Mesendoderm (in vitro differentiated cells): ENCODE measurements at regions not wholly inside any gene's neighbourhood (a gene's known extent, or its start where the extent isn't known, plus 50 kb on each side); places are given as distances from the start of the nearest gene placed in this dataset.
"Not testable (repeated sequence)": the region's sequence is repeated elsewhere in the genome, so short reads cannot be mapped to it uniquely, and the experiment has no call there.

Source experiments
- DNase-seq: peaks from one replicate; pipeline ENCODE4 v3.0.0; 2013
- H2AK5ac ChIP-seq: 2 replicates; pipeline ENCODE4 v1.6.1; 2013; ENCODE audit warnings: low read length, inconsistent platforms
- H2BK120ac ChIP-seq: 2 replicates; pipeline ENCODE4 v1.6.1; 2013; ENCODE audit warnings: low read depth, mild to moderate bottlenecking, low read length, moderate library complexity, mixed read lengths
- H2BK15ac ChIP-seq: replicated peaks from 2 replicates; pipeline ENCODE4 v1.6.1; 2013; ENCODE audit warnings: low read depth, mild to moderate bottlenecking, moderate library complexity
- H2BK5ac ChIP-seq: 2 replicates; pipeline ENCODE4 v1.6.1; 2013; ENCODE audit warnings: low read length, inconsistent platforms
- H3K18ac ChIP-seq: 2 replicates; pipeline ENCODE4 v1.6.1; 2013; ENCODE audit warnings: mild to moderate bottlenecking, low read length, mixed read lengths
- H3K23ac ChIP-seq: one replicate; pipeline ENCODE4 v1.6.1; 2013; ENCODE audit warnings: low read length
- H3K27ac ChIP-seq: 2 replicates; pipeline ENCODE4 v1.5.1; 2013; ENCODE audit warnings: low read depth, mild to moderate bottlenecking, inconsistent platforms, low read length, moderate library complexity
- H3K27me3 ChIP-seq: 2 replicates; pipeline ENCODE4 v1.6.1; 2013; ENCODE audit warnings: low read length, control low read depth, mild to moderate bottlenecking, inconsistent platforms; ENCODE audit not compliant: insufficient read depth, poor library complexity
- H3K36me3 ChIP-seq: 2 replicates; pipeline ENCODE4 v1.6.1; 2013; ENCODE audit warnings: low read length, inconsistent platforms; ENCODE audit not compliant: control insufficient read depth, insufficient read depth
- H3K4ac ChIP-seq: one replicate; pipeline ENCODE4 v1.6.1; 2013; ENCODE audit warnings: low read depth, mild to moderate bottlenecking, low read length, moderate library complexity
- H3K4me1 ChIP-seq: 2 replicates; pipeline ENCODE4 v1.6.1; 2013; ENCODE audit warnings: low read depth, low read length, inconsistent platforms; ENCODE audit not compliant: control insufficient read depth
- H3K4me2 ChIP-seq: 2 replicates; pipeline ENCODE4 v1.6.1; 2013; ENCODE audit warnings: low read length
- H3K4me3 ChIP-seq: 2 replicates; pipeline ENCODE4 v1.5.1; 2013; ENCODE audit warnings: mild to moderate bottlenecking, low read length
- H3K56ac ChIP-seq: one replicate; pipeline ENCODE4 v1.6.1; 2013; ENCODE audit warnings: low read length
- H3K79me1 ChIP-seq: 2 replicates; pipeline ENCODE4 v1.6.1; 2013; ENCODE audit warnings: low read length, inconsistent platforms
- H3K79me2 ChIP-seq: 2 replicates; pipeline ENCODE4 v1.6.1; 2013; ENCODE audit warnings: mild to moderate bottlenecking, low read length; ENCODE audit not compliant: control insufficient read depth, insufficient read depth
- H3K9ac ChIP-seq: 2 replicates; pipeline ENCODE4 v1.6.1; 2013; ENCODE audit warnings: low read length, inconsistent platforms
- H4K5ac ChIP-seq: one replicate; pipeline ENCODE4 v1.6.1; 2013; ENCODE audit warnings: low read length
- H4K8ac ChIP-seq: one replicate; pipeline ENCODE4 v1.6.1; 2013; ENCODE audit warnings: low read depth, mild to moderate bottlenecking, control low read depth, low read length, moderate library complexity
- WGBS: extraction: QIAGEN DNeasy Blood & Tissue Kit; methylation state at CpG from one replicate; pipeline ENCODE4 v1.1.7; 2013; ENCODE audit warnings: low lambda C conversion rate, missing lambda C conversion rate; ENCODE audit not compliant: insufficient coverage; ENCODE audit errors: extremely low coverage; 5-methylcytosine and 5-hydroxymethylcytosine counted together

GRCh38 chr3:193970131-193970772 is 165.7 kb upstream of the HES1 start:
- not testable (repeated sequence) for H3K9ac ChIP-seq, H4K8ac ChIP-seq, H2BK5ac ChIP-seq, H2BK120ac ChIP-seq, H3K27me3 ChIP-seq, H4K5ac ChIP-seq, H3K79me2 ChIP-seq, H3K4me3 ChIP-seq, H3K18ac ChIP-seq, H3K4me2 ChIP-seq, H3K36me3 ChIP-seq, H3K4ac ChIP-seq, H3K23ac ChIP-seq, H3K79me1 ChIP-seq, H2AK5ac ChIP-seq, H3K27ac ChIP-seq, H2BK15ac ChIP-seq
- WGBS = no CpG with 5 or more reads among the region's 7 CpGs
- peak overlapping the region; percentile 17 for H3K56ac ChIP-seq
- H3K4me1 ChIP-seq = peaks cover 14% of the 10 kb centered on the region
- DNase-seq = peak; percentile 93

- Histone ChIP-seq H3K4me1 (peaks cover 14% of the 10 kb centered on the region), H3K4me2 (no peak overlapping the region), H3K23ac (no peak overlapping the region), H4K8ac (no peak overlapping the region), H3K27ac (no peak overlapping the region), H3K79me2 (no peaks in the 10 kb centered on the region), H2BK5ac (no peak overlapping the region), H3K4me3 (no peak overlapping the region), H3K56ac (peak overlapping the region; percentile 52), H4K5ac (no peak overlapping the region), H3K9ac (no peak overlapping the region), H3K18ac (peak overlapping the region; percentile 15), H3K27me3 (no peaks in the 10 kb centered on the region), H3K36me3 (no peaks in the 10 kb centered on the region), H3K79me1 (no peaks in the 10 kb centered on the region), H2BK15ac (no peak overlapping the region), H2AK5ac (no peak overlapping the region), H3K4ac (no peak overlapping the region), H2BK120ac (no peak overlapping the region)
- peak; percentile 52 for DNase-seq
- WGBS = no CpG with 5 or more reads among the region's 3 CpGs
Observed at GRCh38 chr3:193970773-193971206, 165.2 kb upstream of the HES1 start.

- Histone ChIP-seq H3K56ac (peak overlapping the region; percentile 52), H3K4ac (no peak overlapping the region), H3K27ac (no peak overlapping the region), H3K4me3 (no peak overlapping the region), H4K5ac (no peak overlapping the region), H3K9ac (no peak overlapping the region), H2BK15ac (no peak overlapping the region), H3K23ac (no peak overlapping the region), H3K4me2 (no peak overlapping the region), H3K36me3 (no peaks in the 10 kb centered on the region), H3K79me2 (no peaks in the 10 kb centered on the region), H4K8ac (no peak overlapping the region), H2BK5ac (peak overlapping the region; percentile 51), H3K27me3 (no peaks in the 10 kb centered on the region), H3K79me1 (no peaks in the 10 kb centered on the region), H2AK5ac (peak overlapping the region; percentile 86), H2BK120ac (no peak overlapping the region), H3K18ac (peak overlapping the region; percentile 15), H3K4me1 (peaks cover 14% of the 10 kb centered on the region)
- no CpG with 5 or more reads among the region's 9 CpGs for WGBS
- no peak for DNase-seq
Observed at GRCh38 chr3:193971261-193971751, 164.6 kb upstream of the HES1 start.

- no peak overlapping the region for H3K56ac ChIP-seq
- H3K36me3 ChIP-seq = no peaks in the 10 kb centered on the region
- no peak overlapping the region for H4K5ac ChIP-seq
- no peak for DNase-seq
- H3K4ac ChIP-seq = no peak overlapping the region
- no peak overlapping the region for H2AK5ac ChIP-seq
- H3K9ac ChIP-seq = no peak overlapping the region
- H2BK5ac ChIP-seq = no peak overlapping the region
- H3K27ac ChIP-seq = no peak overlapping the region
- no CpG with 5 or more reads among the region's 1 CpG for WGBS
- H3K4me3 ChIP-seq = no peak overlapping the region
- no peak overlapping the region for H3K4me2 ChIP-seq
- H2BK15ac ChIP-seq = no peak overlapping the region
- no peak overlapping the region for H4K8ac ChIP-seq
- peaks cover 14% of the 10 kb centered on the region for H3K4me1 ChIP-seq
- no peaks in the 10 kb centered on the region for H3K79me2 ChIP-seq
- H2BK120ac ChIP-seq = no peak overlapping the region
- H3K79me1 ChIP-seq = no peaks in the 10 kb centered on the region
- no peak overlapping the region for H3K23ac ChIP-seq
- no peaks in the 10 kb centered on the region for H3K27me3 ChIP-seq
- H3K18ac ChIP-seq = no peak overlapping the region
Observed at GRCh38 chr3:193971966-193972365, 164.0 kb upstream of the HES1 start.

GRCh38 chr3:193972832-193973231 is 163.1 kb upstream of the HES1 start:
- Histone ChIP-seq H3K18ac (no peak overlapping the region), H2BK120ac (no peak overlapping the region), H3K4me2 (no peak overlapping the region), H3K27ac (no peak overlapping the region), H2BK5ac (no peak overlapping the region), H4K5ac (no peak overlapping the region), H3K4me1 (peaks cover 14% of the 10 kb centered on the region), H3K9ac (no peak overlapping the region), H3K4me3 (no peak overlapping the region), H3K23ac (no peak overlapping the region), H3K79me2 (no peaks in the 10 kb centered on the region), H3K79me1 (no peaks in the 10 kb centered on the region), H3K4ac (no peak overlapping the region), H2AK5ac (peak overlapping the region; percentile 4), H4K8ac (no peak overlapping the region), H3K27me3 (no peaks in the 10 kb centered on the region), H2BK15ac (no peak overlapping the region), H3K36me3 (no peaks in the 10 kb centered on the region), H3K56ac (no peak overlapping the region)
- WGBS = no CpG with 5 or more reads among the region's 3 CpGs
- DNase-seq = no peak

- DNase-seq = peak; percentile 61
- Histone ChIP-seq H3K36me3 (no peaks in the 10 kb centered on the region), H2BK5ac (no peak overlapping the region), H2AK5ac (no peak overlapping the region), H3K23ac (no peak overlapping the region), H3K4me3 (no peak overlapping the region), H3K79me2 (no peaks in the 10 kb centered on the region), H3K18ac (peak overlapping the region; percentile 57), H2BK120ac (no peak overlapping the region), H3K79me1 (no peaks in the 10 kb centered on the region), H3K9ac (no peak overlapping the region), H4K5ac (no peak overlapping the region), H2BK15ac (no peak overlapping the region), H4K8ac (no peak overlapping the region), H3K4ac (peak overlapping the region; percentile 41), H3K4me2 (no peak overlapping the region), H3K56ac (peak overlapping the region; percentile 22), H3K4me1 (peaks cover 14% of the 10 kb centered on the region), H3K27me3 (no peaks in the 10 kb centered on the region), H3K27ac (no peak overlapping the region)
- no CpG with 5 or more reads among the region's 8 CpGs for WGBS
Observed at GRCh38 chr3:193974191-193974652, 161.7 kb upstream of the HES1 start.
